ENCODE measurements at regions not wholly inside any gene's neighbourhood (a gene's known extent, or its start where the extent isn't known, plus 50 kb on each side); places are given as distances from the start of the nearest gene placed in this dataset.

GRCh38 chr1:198903621-198904020 is 264.8 kb downstream of the PTPRC start:
- DNase-seq (ENCODE audit: low read depth in 2 of 2) = no peak

GRCh38 chr1:198904321-198904720 is 265.5 kb downstream of the PTPRC start:
- no peak for DNase-seq (ENCODE audit: low read depth in 2 of 2)

GRCh38 chr1:198906739-198907422 is 268.0 kb downstream of the PTPRC start:
- no peak for DNase-seq (ENCODE audit: low read depth in 2 of 2)

GRCh38 chr1:198907423-198907746 is 268.5 kb downstream of the PTPRC start:
- DNase-seq (ENCODE audit: low read depth in 2 of 2) = no peak

- no peak for DNase-seq (ENCODE audit: low read depth in 2 of 2)
Observed at GRCh38 chr1:198908995-198909394, 270.2 kb downstream of the PTPRC start.

GRCh38 chr1:198909973-198910372 is 271.1 kb downstream of the PTPRC start:
- DNase-seq (ENCODE audit: low read depth in 2 of 2) = no peak

- DNase-seq (ENCODE audit: low read depth in 2 of 2) = no peak
Observed at GRCh38 chr1:198910816-198911215, 272.0 kb downstream of the PTPRC start.

GRCh38 chr1:198912046-198912445 is 273.2 kb downstream of the PTPRC start:
- DNase-seq (ENCODE audit: low read depth in 2 of 2) = no peak

GRCh38 chr1:198913667-198914066 is 274.8 kb downstream of the PTPRC start:
- DNase-seq (ENCODE audit: low read depth in 2 of 2) = no peak

GRCh38 chr1:198915327-198916231 is 276.7 kb downstream of the PTPRC start:
- no peak for DNase-seq (ENCODE audit: low read depth in 2 of 2)

- DNase-seq (ENCODE audit: low read depth in 2 of 2) = no peak
Observed at GRCh38 chr1:198917226-198917625, 278.4 kb downstream of the PTPRC start.

- no peak for DNase-seq (ENCODE audit: low read depth in 2 of 2)
Observed at GRCh38 chr1:198918920-198919319, 280.1 kb downstream of the PTPRC start.

GRCh38 chr1:198919667-198920398 is 281.0 kb downstream of the PTPRC start:
- no peak for DNase-seq (ENCODE audit: low read depth in 2 of 2)

GRCh38 chr1:198922638-198923430 is 284.0 kb downstream of the PTPRC start:
- no peak for DNase-seq (ENCODE audit: low read depth in 2 of 2)

GRCh38 chr1:198923993-198924392 is 285.2 kb downstream of the PTPRC start:
- DNase-seq (ENCODE audit: low read depth in 2 of 2) = no peak

GRCh38 chr1:198925567-198925966 is 286.7 kb downstream of the PTPRC start:
- DNase-seq (ENCODE audit: low read depth in 2 of 2) = no peak

GRCh38 chr1:198927129-198927528 is 288.3 kb downstream of the PTPRC start:
- no peak for DNase-seq (ENCODE audit: low read depth in 2 of 2)

GRCh38 chr1:198929111-198929604 is 290.3 kb downstream of the PTPRC start:
- no peak for DNase-seq (ENCODE audit: low read depth in 2 of 2)

- DNase-seq (ENCODE audit: low read depth in 2 of 2) = no peak
Observed at GRCh38 chr1:198929961-198930599, 291.2 kb downstream of the PTPRC start.

GRCh38 chr1:198932351-198932991 is 293.6 kb downstream of the PTPRC start:
- no peak for DNase-seq (ENCODE audit: low read depth in 2 of 2)
